ENCODE measurements at regions not wholly inside any gene's neighbourhood (a gene's known extent, or its start where the extent isn't known, plus 50 kb on each side); places are given as distances from the start of the nearest gene placed in this dataset.

- H3K4me3 ChIP-seq, result no peak overlapping the region
- intact Hi-C loops (cut with DNase I), result no loop called here
- H3K27me3 ChIP-seq, result no peaks in the 10 kb centered on the region
- no peak for DNase-seq
- peaks cover 0 to 8% (median 0%) of the 10 kb centered on the region in 9 donors for H3K4me1 ChIP-seq
- no peak for ATAC-seq
- H3K9me3 ChIP-seq, result no peaks in the 10 kb centered on the region
- H3K36me3 ChIP-seq, result no peaks in the 10 kb centered on the region
- 87 to 93% methylated on average over 10 of the region's 10 CpGs for WGBS, 2 donors
- H3K27ac ChIP-seq, result no peak overlapping the region
- TF ChIP-seq, protein P1, sequence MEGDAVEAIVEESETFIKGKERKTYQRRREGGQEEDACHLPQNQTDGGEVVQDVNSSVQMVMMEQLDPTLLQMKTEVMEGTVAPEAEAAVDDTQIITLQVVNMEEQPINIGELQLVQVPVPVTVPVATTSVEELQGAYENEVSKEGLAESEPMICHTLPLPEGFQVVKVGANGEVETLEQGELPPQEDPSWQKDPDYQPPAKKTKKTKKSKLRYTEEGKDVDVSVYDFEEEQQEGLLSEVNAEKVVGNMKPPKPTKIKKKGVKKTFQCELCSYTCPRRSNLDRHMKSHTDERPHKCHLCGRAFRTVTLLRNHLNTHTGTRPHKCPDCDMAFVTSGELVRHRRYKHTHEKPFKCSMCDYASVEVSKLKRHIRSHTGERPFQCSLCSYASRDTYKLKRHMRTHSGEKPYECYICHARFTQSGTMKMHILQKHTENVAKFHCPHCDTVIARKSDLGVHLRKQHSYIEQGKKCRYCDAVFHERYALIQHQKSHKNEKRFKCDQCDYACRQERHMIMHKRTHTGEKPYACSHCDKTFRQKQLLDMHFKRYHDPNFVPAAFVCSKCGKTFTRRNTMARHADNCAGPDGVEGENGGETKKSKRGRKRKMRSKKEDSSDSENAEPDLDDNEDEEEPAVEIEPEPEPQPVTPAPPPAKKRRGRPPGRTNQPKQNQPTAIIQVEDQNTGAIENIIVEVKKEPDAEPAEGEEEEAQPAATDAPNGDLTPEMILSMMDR (IDR thresholded peaks at IDR 0.05), result no peak
Observed at GRCh38 chr10:27618906-27619305, 114.8 kb downstream of the RAB18 start.

- Histone ChIP-seq H3K4me1 (peaks cover 0 to 8% (median 0%) of the 10 kb centered on the region in 9 donors), H3K27ac (no peak overlapping the region), H3K9me3 (no peaks in the 10 kb centered on the region), H3K27me3 (peaks cover 0 to under 1% (median 0%) of the 10 kb centered on the region in 7 donors), H3K4me3 (no peak overlapping the region), H3K36me3 (no peaks in the 10 kb centered on the region)
- DNase-seq (no peak), ATAC-seq (no peak)
- TF ChIP-seq, protein P1 (IDR thresholded peaks at IDR 0.05), result no peak
- intact Hi-C loops (cut with DNase I), result no loop called here
- 91 to 92% methylated on average over 4 of the region's 4 CpGs for WGBS, 2 donors
Observed at GRCh38 chr10:27619329-27619728, 115.2 kb downstream of the RAB18 start.

- H3K36me3 ChIP-seq, result no peaks in the 10 kb centered on the region
- intact Hi-C loops (cut with DNase I), result no loop called here
- TF ChIP-seq, protein P1 (IDR thresholded peaks at IDR 0.05), result no peak
- H3K27ac ChIP-seq, result peak overlapping the region in 5 of 10 donors; percentile 9 to 50 (median 15)
- no peak for DNase-seq
- peaks cover 0 to 8% (median 0%) of the 10 kb centered on the region in 9 donors for H3K4me1 ChIP-seq
- no peak overlapping the region for H3K4me3 ChIP-seq
- peak in 7 of 8 donors; percentile 54 to 87 (median 67) for ATAC-seq
- H3K27me3 ChIP-seq, result peaks cover 0 to 6% (median 0%) of the 10 kb centered on the region in 7 donors
- WGBS, 2 donors, result 54 to 58% methylated on average over 10 of the region's 10 CpGs
- no peaks in the 10 kb centered on the region for H3K9me3 ChIP-seq
Observed at GRCh38 chr10:27620430-27621397, 116.6 kb downstream of the RAB18 start.

DNA sequence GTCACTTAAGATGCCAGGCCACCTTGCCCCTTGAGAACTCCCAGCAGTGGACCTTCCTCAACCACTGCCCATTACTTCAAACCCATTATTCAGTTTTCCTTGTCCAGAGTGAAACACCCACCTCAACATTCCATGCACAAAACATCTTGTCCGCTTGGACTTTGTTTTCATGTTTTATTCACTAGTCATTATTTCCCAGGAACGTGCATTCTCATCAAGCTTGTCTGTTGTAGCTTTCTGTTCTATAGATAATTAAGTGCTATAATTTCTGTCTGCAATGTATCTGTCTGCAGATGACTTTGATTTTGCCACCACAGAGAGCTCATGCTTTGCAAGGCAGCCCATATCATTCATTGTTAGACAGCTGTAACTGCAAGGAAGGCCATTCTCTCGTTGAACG, 117.4 kb downstream of the RAB18 start:
- H3K27ac ChIP-seq, result peak overlapping the region in 5 of 10 donors; percentile 9 to 50 (median 14)
- intact Hi-C loops (cut with DNase I), result no loop called here
- TF ChIP-seq, protein P1 (IDR thresholded peaks at IDR 0.05), result no peak
- H3K27me3 ChIP-seq, result peaks cover 0 to 8% (median 4%) of the 10 kb centered on the region in 7 donors
- H3K4me1 ChIP-seq, result peaks cover 0 to 8% (median 0%) of the 10 kb centered on the region in 9 donors
- no peaks in the 10 kb centered on the region for H3K36me3 ChIP-seq
- ATAC-seq, result peak in 3 of 8 donors; percentile 4 to 26 (median 10)
- no peak for DNase-seq
- H3K4me3 ChIP-seq, result no peak overlapping the region
- no peaks in the 10 kb centered on the region for H3K9me3 ChIP-seq
- WGBS, 2 donors, result 33 to 67% methylated on average over 4 of the region's 4 CpGs

All from heart right ventricle (tissue), 16 donors.